NCI-H2107 treated with DMSO at 0.1 percent for 48 hours (cell line): ENCODE measurements at regions not wholly inside any gene's neighbourhood (a gene's known extent, or its start where the extent isn't known, plus 50 kb on each side); places are given as distances from the start of the nearest gene placed in this dataset.
"Not testable (repeated sequence)": the region's sequence is repeated elsewhere in the genome, so short reads cannot be mapped to it uniquely, and the experiment has no call there.

Source experiments
- DNase-seq: peaks from one replicate; lab custom pipeline; 2025; ENCODE audit not compliant: unreplicated experiment; lab: John Stamatoyannopoulos, UW

- no peak for DNase-seq
These were observed 308.3 kb downstream of the NR2F2 start for GRCh38 chr15:96638793-96639192.

- no peak for DNase-seq
These were observed 315.3 kb downstream of the NR2F2 start for GRCh38 chr15:96645796-96646195.

- no peak for DNase-seq
These were observed 318.4 kb downstream of the NR2F2 start for GRCh38 chr15:96648866-96649265.

GRCh38 chr15:96657096-96657495 is 326.6 kb downstream of the NR2F2 start:
- no peak for DNase-seq

GRCh38 chr15:96666979-96667378 is 336.5 kb downstream of the NR2F2 start:
- DNase-seq, result not testable (repeated sequence)

GRCh38 chr15:96670389-96670788 is 339.9 kb downstream of the NR2F2 start:
- DNase-seq, result no peak

- DNase-seq, result no peak
These were observed 342.1 kb downstream of the NR2F2 start for GRCh38 chr15:96672629-96673028.

- no peak for DNase-seq
These were observed 347.9 kb downstream of the NR2F2 start for GRCh38 chr15:96678386-96678785.

- DNase-seq, result no peak
These were observed 357.0 kb downstream of the NR2F2 start for GRCh38 chr15:96687388-96688107.

- no peak for DNase-seq
These were observed 360.2 kb downstream of the NR2F2 start for GRCh38 chr15:96690733-96691132.

GRCh38 chr15:96692826-96693225 is 362.3 kb downstream of the NR2F2 start:
- no peak for DNase-seq

- DNase-seq, result no peak
These were observed 363.0 kb downstream of the NR2F2 start for GRCh38 chr15:96693515-96693914.

GRCh38 chr15:96693990-96694517 is 363.6 kb downstream of the NR2F2 start:
- DNase-seq, result no peak

GRCh38 chr15:96695426-96695825 is 364.9 kb downstream of the NR2F2 start:
- DNase-seq, result no peak

GRCh38 chr15:96699871-96700401 is 369.4 kb downstream of the NR2F2 start:
- DNase-seq, result peak; percentile 81

GRCh38 chr15:96700555-96700954 is 370.1 kb downstream of the NR2F2 start:
- DNase-seq, result no peak

- DNase-seq, result no peak
These were observed 370.9 kb downstream of the NR2F2 start for GRCh38 chr15:96701443-96701842.

- DNase-seq, result no peak
These were observed 371.4 kb downstream of the NR2F2 start for GRCh38 chr15:96701877-96702276.

GRCh38 chr15:96702589-96702988 is 372.1 kb downstream of the NR2F2 start:
- DNase-seq, result peak; percentile 13

- peak; percentile 12 for DNase-seq
These were observed 372.6 kb downstream of the NR2F2 start for GRCh38 chr15:96703091-96703490.

GRCh38 chr15:96703794-96704550 is 373.5 kb downstream of the NR2F2 start:
- DNase-seq, result no peak

- no peak for DNase-seq
These were observed 385.6 kb downstream of the NR2F2 start for GRCh38 chr15:96716075-96716474.
